Glutamatergic neuron (in vitro differentiated cells): ENCODE measurements at regions not wholly inside any gene's neighbourhood (a gene's known extent, or its start where the extent isn't known, plus 50 kb on each side); places are given as distances from the start of the nearest gene placed in this dataset.

Experiments
- DNase-seq: peaks from one replicate; pipeline ENCODE4 v3.0.0; 2022
- H3K27ac Mint-ChIP-seq: one replicate; pipeline ENCODE4 v1.8.0; 2020; ENCODE audit warnings: mild to moderate bottlenecking, mixed read lengths, inconsistent platforms; ENCODE audit not compliant: unreplicated experiment
- H3K27me3 Mint-ChIP-seq: one replicate; pipeline ENCODE4 v1.8.0; 2020; ENCODE audit warnings: mild to moderate bottlenecking, moderate library complexity, mixed read lengths, inconsistent platforms; ENCODE audit not compliant: unreplicated experiment
- H3K36me3 Mint-ChIP-seq: one replicate; pipeline ENCODE4 v1.8.0; 2020; ENCODE audit warnings: mild to moderate bottlenecking, mixed read lengths, inconsistent platforms; ENCODE audit not compliant: unreplicated experiment
- H3K4me1 Mint-ChIP-seq: one replicate; pipeline ENCODE4 v1.8.0; 2020; ENCODE audit warnings: mild to moderate bottlenecking, low read depth, mixed read lengths, inconsistent platforms; ENCODE audit not compliant: unreplicated experiment
- H3K4me3 Mint-ChIP-seq: one replicate; pipeline ENCODE4 v1.8.0; 2020; ENCODE audit warnings: mild to moderate bottlenecking, mixed read lengths, inconsistent platforms; ENCODE audit not compliant: unreplicated experiment
- H3K9me3 Mint-ChIP-seq: one replicate; pipeline ENCODE4 v1.8.0; 2020; ENCODE audit warnings: mild to moderate bottlenecking, moderate library complexity, mixed read lengths, inconsistent platforms; ENCODE audit not compliant: unreplicated experiment
- CTCF ChIP-seq: fragments of 200-600 bp; sonication (generic); IDR thresholded peaks from one replicate; pipeline ENCODE4 v1.5.0; 2021; ENCODE audit not compliant: partially characterized antibody, unreplicated experiment

- DNase-seq: no peak
- TF ChIP-seq CTCF: no peak
- Mint-ChIP-seq H3K4me3 (no peak overlapping the region), H3K4me1 (no peaks in the 10 kb centered on the region), H3K27me3 (peaks cover 10% of the 10 kb centered on the region), H3K27ac (no peak overlapping the region), H3K36me3 (no peaks in the 10 kb centered on the region), H3K9me3 (peaks cover 4% of the 10 kb centered on the region)
Measured at GRCh38 chr7:156061689-156062255, 249.5 kb upstream of the SHH start.

- TF ChIP-seq CTCF: no peak
- Mint-ChIP-seq H3K4me1 (no peaks in the 10 kb centered on the region), H3K36me3 (no peaks in the 10 kb centered on the region), H3K9me3 (peaks cover 2% of the 10 kb centered on the region), H3K4me3 (no peak overlapping the region), H3K27me3 (peaks cover 8% of the 10 kb centered on the region), H3K27ac (no peak overlapping the region)
- no peak for DNase-seq
Measured at GRCh38 chr7:156060925-156061324, 248.7 kb upstream of the SHH start.

GRCh38 chr7:156059369-156059768 lies 247.1 kb upstream of the SHH start:
- no peak for TF ChIP-seq CTCF
- Mint-ChIP-seq H3K27me3 (peaks cover 8% of the 10 kb centered on the region), H3K4me1 (no peaks in the 10 kb centered on the region)

GRCh38 chr7:156058248-156058647 lies 246.0 kb upstream of the SHH start:
- Mint-ChIP-seq H3K4me1 (no peaks in the 10 kb centered on the region), H3K9me3 (peaks cover 2% of the 10 kb centered on the region), H3K36me3 (no peaks in the 10 kb centered on the region), H3K27ac (no peak overlapping the region), H3K27me3 (peaks cover 8% of the 10 kb centered on the region), H3K4me3 (no peak overlapping the region)
- TF ChIP-seq CTCF: no peak
- DNase-seq: no peak

More at GRCh38 chr7:156059369-156059768, 247.1 kb upstream of the SHH start:
- no peaks in the 10 kb centered on the region for H3K36me3 Mint-ChIP-seq
- H3K4me3 Mint-ChIP-seq: no peak overlapping the region
- H3K9me3 Mint-ChIP-seq: peaks cover 2% of the 10 kb centered on the region
- no peak overlapping the region for H3K27ac Mint-ChIP-seq
- DNase-seq: no peak

- Mint-ChIP-seq H3K27me3 (peaks cover 5% of the 10 kb centered on the region), H3K27ac (no peak overlapping the region), H3K36me3 (no peaks in the 10 kb centered on the region), H3K9me3 (peaks cover 4% of the 10 kb centered on the region), H3K4me3 (no peak overlapping the region), H3K4me1 (no peaks in the 10 kb centered on the region)
- no peak for DNase-seq
- TF ChIP-seq CTCF: no peak
Measured at GRCh38 chr7:156056534-156056933, 244.3 kb upstream of the SHH start.
